ENCODE measurements at regions not wholly inside any gene's neighbourhood (a gene's known extent, or its start where the extent isn't known, plus 50 kb on each side); places are given as distances from the start of the nearest gene placed in this dataset.
"Not testable (repeated sequence)": the region's sequence is repeated elsewhere in the genome, so short reads cannot be mapped to it uniquely, and the experiment has no call there.

DNA sequence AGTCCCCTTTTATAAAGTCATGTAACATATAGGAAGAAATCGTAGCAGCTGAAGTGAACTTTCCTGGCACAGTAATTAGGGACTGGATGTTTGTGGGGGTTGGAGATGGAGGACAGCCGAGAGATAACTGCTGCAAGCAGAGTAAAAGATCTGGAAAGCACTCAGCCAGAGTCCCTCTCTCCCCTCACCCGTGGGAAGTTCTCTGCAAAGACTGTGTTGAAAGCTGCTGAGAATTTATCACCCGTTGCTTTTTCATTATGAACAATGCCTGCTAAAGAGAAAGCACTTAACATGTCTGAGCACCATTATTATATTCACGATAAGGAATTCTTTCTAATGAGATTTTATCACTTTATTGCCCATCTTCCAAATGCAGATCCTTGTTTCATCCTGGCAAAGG, 248.8 kb downstream of the SHOX2 start:
- no peak for DNase-seq (ENCODE audit: low spot score)

DNA sequence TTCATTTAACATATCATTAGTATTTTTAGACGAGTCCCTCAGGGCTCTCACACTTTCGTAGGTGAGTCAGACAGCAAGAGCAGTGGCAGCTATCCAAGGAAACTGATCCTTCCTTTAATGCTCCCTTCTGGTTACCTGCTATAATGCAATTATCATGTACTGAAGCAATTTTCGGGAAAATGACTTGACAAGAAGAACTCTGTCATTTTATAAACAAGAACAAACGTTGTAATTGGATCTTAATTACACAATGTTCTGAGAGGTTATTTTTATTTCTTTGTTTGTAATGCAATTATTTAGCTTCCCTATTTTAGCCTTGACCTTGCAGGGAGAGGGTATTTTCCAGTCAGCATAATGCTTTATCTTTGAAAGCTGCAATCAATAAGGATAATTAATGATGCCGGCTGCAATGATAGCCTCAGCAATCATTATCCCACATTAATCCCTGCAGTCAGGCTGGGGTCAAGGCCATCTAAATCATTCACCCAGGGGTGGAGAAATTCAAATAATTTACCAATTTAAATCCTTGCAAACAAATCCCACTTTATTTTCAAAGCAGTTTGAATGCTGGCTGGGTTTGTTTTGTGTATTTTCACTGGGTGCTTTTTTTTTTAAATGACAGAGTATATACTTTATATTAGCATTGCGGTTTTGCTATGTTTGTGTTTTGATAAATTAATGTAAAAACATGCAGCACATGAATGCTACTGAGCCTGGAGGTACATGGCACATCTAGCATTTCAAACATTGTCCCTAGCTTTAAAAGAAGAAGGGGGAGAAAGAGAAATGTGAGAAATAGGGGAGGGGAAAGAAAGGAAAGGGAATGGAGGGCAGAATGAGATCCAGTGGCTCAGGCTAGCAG, 249.9 kb downstream of the SHOX2 start:
- no peak for DNase-seq (ENCODE audit: low spot score)

DNA sequence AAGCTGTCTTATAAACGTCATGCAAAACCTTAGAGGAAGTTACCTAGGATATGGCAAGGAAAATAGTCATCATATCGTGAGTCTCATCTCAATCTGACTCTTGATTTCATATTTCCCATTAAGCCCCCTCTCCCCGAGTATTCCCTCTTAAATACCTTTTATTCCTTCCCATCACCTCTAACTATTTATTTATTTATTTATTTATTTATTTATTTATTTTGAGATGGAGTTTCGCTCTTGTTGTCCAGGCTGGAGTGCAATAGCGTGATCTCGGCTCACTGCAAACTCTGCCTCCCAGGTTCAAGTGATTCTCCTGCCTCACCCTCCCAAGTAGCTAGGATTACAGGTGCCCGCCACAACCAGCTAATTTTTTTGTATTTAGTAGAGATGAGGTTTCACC, 260.4 kb downstream of the SHOX2 start:
- not testable (repeated sequence) for DNase-seq (ENCODE audit: low spot score)

DNA sequence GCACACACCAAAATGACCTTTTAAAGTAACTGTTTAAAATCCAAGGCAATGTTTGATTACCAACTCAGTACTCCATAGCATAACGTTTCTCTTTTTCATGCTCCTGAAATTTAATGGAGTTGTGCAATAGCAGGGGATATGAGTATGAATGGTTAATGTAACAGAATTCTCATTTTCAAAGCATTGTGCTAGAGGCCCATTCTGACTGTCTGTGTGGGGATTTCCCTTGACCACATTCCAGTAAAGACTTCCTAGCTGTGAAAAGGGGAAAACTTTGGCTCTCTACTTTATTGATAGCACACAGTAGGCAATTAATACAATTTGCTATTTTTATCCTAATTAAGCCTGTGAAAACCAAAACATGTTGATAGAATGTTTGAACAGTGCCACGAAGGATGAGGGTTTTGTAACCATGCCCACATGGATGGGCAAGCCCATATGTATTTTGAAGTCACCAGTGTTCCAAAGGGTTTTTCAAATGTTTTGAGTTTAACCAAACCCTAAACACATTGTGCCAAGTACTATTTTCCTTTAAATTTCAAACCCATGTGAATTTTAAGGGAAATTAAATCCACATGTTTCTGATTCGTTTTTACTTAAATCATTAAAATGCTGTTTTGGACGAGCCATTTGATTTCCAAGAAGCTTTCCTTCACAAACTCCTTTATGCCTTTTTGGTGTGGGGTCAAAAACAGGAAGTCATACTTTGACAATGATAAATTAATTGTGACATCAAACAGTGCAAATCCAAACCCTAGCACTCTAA, 261.2 kb downstream of the SHOX2 start:
- DNase-seq (ENCODE audit: low spot score) = no peak

DNA sequence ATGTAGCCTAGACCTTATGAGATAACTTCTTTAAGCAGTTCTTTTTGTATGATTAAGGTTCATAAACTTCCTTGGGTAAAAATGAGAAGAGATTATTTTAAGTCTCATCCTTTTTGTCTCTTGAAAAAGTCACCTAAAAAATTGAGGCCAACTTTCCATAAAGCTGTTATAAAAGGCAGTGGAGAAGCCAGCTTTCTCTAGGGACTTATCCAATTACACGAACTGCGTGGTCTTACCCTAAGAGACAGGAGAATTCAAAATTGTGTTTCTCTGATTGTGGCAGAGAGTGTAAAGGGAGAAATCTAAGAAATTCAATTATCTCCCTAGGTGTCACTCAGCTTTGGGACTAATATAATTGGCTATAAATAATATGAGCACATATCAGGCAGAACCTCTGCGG, 262.0 kb downstream of the SHOX2 start:
- DNase-seq (ENCODE audit: low spot score) = no peak

DNA sequence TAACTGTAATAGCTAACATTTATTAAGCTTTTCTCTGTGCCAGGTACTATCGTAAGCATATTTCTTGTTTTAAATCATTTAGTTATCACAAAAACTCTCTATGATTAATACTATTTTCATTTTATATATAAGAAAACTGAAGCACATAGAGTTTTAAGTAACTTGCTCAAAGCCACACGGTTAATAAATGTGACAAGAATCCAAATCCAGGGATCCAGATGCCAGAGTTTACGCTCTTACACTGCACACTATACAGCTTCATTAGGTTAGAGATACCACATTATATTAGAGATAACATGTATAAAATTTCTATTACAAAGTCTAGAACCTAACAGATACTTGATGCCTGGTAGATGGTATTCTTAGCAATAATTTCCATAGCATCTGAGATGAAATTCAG, 265.2 kb downstream of the SHOX2 start:
- DNase-seq (ENCODE audit: low spot score) = no peak

DNA sequence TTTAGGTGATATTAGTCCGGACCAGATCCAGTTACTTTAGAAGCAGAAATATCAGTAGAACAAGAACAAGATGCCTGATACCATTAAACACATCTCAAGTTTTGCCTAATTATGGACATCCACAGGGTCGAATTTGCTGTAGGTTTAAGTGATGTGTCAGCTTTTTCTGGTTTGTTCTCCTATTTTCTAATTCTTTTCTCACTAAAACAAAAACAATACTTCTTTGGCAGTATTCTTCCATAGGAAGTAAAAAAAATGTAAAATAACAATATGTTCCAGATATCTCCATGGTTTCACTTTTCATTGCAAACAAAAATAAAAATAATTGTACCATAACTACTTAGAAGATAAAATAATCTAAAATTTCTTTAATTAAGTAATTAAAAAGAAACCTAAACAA, 265.7 kb downstream of the SHOX2 start:
- DNase-seq (ENCODE audit: low spot score) = no peak

DNA sequence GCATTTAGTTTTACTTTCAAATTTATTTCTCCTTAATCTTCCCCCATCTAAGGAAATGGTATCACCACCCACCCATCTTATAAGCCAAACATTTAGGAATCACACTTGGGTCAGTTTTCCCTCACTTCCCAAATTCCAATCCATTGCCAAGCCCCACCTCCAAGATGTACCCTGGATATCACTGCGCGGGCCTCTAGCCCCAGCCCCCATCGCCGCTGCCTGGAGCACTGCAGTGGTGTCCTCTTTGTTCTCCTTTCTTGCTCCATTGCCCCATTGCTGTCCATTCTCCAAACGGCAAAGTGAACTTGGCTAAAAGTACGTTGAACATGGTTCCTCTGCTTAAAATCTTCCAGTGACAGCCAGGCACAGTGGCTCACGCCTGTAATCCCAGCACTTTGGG, 267.8 kb downstream of the SHOX2 start:
- DNase-seq (ENCODE audit: low spot score) = no peak

DNA sequence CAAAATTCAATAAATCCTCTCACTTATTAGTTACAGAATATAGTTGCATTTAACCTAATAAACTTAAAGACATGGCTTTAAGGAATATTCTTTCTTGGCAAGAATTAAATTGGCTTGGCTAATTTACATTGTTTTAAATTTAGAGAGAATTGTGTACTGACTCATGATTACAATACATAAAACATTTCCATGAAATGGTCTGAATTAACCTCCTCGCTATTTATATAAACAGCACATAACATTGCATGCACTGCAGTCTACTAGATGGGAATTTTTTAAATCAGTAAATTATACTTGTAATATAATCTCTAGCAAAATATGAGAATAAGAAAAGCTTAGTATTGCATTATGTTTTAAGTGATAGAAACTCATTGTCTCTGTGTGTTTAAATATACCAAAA, 268.9 kb downstream of the SHOX2 start:
- no peak for DNase-seq (ENCODE audit: low spot score)

DNA sequence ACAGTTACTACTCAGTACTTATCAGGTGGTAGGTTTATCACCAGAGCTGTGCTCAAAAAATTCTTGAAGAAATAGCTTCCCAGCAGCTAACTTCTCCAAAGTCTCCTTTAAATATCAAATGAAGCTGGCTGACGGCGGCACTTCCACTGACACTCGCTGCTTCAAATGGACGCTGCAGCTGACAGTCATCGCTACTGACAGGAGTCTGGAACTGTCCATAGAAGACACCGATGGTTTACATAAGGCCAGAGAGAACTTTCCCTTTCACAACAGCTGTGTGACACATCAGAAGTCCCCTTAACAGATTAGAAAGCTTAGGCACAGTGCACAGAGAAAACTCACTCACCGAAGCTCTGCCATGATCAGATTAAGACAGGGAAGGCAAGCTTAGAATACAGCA, 270.2 kb downstream of the SHOX2 start:
- no peak for DNase-seq (ENCODE audit: low spot score)

DNA sequence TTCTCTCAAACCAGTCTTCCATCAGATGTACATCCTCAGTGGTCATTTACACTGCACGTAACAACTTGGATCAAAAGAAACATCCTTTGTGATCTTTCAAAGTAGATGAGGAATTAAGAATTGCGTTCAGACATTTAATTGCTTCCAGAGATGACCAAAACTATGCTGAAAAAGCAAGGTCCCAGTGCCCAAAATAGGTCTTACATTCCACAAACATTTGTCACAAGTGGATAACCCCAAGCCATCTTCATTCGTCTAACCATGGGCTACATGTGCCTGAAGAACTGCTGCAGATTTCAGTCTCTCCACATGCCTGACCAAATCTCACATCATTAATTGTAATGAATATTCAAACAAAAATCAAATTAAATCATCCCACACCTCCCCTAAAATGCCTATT, 273.6 kb downstream of the SHOX2 start:
- peak; percentile 88 for DNase-seq (ENCODE audit: low spot score)

DNA sequence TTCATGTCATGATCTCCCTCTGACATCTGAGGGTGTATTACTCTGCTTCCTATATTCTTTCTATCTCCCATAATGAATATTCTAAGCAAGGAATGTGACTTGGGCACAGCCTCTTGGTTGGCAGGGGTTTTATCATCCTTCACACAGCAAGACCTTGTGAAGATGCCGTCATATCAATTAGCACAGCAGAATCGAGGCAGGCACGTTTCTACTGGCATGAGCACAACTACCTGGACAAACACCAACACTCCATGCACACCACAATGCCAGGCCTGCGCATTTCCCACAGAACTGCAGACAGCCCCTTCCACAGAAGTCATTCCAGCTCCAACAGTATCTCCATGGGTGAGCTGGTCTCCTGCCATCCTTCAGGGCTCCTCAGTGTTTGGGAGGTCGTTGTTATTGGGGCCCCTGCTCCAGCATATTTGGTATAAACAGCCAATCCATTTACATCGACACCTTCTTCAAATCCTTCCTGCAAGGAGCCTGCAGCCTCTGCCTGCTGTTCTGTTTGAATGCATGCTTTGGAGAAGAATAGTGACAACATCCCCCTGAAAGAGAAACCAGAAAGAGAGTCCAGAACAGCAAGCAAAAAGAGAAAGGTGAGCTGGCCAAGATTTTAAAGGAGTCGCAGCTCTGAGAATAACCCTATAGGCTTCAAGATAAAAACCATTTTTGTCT, 275.5 kb downstream of the SHOX2 start:
- no peak for DNase-seq (ENCODE audit: low spot score)

DNA sequence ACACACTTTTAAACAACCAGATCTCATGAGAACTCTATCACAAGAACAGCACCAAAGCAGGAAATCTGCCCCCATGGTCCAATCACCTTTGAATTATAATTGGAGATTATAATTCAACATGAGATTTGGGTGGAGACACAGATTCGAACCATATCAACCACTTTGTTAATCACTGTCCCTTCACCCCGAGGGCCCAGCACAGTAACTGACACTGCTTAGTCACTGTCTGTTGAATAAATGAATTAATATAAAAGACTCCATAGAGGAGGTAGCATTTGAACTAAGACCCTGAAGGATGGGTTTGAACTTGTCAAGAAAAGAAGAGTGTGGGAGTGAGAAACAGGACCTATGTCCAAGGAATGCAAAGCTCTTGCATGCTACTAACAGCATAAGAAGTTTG, 276.4 kb downstream of the SHOX2 start:
- DNase-seq (ENCODE audit: low spot score) = no peak

DNA sequence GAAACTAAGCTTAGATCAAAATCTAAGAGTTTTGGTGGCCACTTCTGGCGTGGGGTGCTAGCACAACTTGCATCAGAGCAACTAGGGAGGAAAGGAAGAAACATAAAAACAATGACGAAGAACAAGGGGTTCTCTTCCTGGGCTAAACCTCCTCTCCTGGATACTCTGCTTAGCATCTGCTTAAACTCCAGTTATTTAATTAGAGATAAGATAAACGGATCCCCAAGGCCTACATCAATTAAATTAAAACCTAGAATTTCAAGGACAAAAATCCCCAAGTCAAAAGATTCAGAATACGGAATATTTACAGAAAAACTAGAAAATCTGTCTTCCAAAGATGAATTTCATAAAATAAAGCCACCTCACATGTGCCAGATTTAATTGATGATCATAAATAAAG, 281.9 kb downstream of the SHOX2 start:
- no peak for DNase-seq (ENCODE audit: low spot score)

DNA sequence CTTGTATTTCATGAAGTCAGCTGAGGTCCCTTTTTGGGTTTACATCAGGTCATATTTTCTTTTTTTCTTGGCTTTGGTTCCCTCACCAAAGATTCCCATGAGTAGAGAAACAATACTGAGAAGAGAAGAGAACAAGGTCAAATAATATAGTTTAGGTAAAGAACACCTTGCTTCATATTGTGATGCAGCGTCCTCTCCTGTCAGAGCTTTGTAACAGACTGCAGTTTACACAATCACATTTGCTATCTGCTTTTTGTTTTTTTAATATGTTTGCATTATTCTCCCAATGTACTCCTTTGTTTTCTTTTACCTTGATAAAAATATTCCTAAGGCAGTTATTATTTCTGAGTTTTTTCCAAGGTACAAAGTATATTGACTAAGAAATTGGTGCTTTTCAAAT, 283.2 kb downstream of the SHOX2 start:
- DNase-seq (ENCODE audit: low spot score) = no peak

DNA sequence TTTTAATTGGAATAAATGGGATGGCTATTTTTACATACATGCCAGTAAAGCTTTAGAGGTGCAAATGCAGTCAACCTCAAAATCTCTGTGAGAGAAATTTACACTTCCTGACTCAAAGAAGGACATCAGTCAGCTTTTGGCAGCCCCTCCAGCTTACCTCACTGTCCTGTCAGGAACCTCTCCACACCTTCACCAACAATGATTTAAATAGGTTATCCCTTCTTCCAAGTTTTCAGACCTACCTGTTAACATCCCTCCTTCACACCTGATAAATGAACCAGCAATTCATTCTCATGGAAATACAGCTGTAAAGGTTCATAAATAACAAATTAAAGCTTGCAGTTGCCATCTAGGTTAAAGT, 286.1 kb downstream of the SHOX2 start:
- DNase-seq (ENCODE audit: low spot score) = no peak

DNA sequence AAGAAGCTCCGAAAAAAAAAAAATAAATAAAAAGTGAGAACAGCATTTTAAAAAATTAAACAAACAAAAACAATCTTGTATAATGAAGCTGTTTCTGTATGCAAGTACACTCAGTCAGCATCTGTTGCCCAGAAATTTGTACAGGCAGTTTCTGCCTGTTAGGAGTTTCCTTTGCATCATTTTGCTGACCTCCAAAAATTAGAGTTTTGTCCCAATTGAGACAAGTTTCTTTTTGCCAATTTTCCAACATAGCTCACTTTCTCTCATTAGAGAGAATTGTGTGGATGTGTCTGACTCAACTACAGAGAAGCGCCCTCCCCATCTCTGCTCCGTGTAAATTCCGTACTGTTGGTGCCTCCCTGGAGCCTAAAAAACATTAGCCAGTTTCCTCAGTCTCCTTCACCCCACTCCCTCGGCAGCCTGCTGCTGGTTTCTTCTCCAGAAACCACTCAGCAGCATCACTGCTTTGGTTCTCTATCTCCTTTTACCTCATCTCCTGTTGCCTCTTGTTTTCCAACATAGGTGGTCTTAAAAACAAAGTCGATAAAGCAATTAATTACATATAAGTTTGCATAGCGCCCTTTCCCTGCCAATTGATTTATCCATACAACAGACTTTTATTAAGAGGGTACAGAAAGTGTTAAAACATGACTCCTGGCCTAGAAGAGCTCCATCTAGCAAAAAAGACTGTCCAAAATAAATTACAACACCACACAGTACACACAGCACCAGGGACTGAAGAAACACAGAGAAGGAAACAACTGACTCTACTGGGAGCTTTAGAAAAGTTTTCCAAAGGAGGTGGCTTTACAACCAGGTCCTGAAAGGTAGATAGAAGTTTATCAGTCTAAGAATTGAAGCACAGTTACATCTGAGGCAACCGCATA, 286.7 kb downstream of the SHOX2 start:
- peak; percentile 19 for DNase-seq (ENCODE audit: low spot score)

DNA sequence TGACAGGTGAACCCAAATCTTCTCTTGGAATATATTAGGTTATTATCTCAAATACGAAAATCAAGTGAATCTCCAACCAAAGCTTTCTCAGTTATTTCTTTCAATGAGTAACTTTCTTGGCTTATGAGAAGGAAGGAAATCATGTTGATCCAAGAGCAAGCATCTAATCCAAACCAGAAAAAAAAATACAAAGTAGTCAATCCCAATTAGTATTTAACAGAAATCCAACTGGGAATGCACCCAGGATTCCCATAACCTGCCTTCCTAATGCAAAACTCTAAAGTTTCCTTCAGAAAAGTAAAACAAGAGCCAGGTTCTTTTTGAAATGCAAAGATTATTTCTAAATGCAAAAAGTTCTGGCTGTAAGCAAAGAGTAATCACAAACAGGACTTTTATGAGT, 289.3 kb downstream of the SHOX2 start:
- DNase-seq (ENCODE audit: low spot score) = no peak

DNA sequence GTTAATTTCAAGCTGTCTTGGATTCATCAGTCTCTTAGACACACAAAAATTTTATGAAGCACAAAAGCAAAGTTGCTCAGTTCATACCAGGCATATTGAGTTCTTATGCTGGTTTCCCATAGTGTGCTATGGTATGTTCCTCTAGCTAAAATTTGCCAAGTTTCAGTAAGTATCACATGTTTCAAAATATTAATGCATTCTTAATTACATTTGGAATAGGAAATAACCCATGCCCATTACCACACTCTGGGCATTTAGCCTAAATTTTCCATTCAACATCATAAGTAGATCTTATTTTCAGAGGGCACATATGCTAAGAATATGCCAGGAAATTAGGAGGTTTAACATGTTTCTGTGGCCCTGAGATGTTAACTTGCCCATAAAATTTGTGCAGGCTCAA, 289.9 kb downstream of the SHOX2 start:
- DNase-seq (ENCODE audit: low spot score) = no peak

DNA sequence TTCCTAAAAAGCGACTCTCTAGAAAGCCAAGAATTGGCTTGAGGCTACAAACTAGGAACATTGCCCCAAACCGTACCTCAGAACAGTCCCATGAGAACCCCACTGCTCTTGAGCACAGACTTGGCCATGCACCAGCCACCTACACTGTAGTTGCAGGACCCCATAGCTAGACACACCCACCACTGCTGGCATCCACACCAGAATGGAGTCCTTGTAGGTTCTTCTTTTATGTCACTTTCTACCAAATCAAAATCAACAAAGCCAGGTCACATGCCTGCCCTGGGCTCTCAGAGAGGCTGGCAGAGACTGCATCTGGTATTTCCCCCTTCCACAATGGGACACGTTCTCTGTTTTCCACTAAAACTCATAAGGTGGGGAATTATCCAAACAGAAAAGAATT, 290.5 kb downstream of the SHOX2 start:
- DNase-seq (ENCODE audit: low spot score) = no peak

DNA sequence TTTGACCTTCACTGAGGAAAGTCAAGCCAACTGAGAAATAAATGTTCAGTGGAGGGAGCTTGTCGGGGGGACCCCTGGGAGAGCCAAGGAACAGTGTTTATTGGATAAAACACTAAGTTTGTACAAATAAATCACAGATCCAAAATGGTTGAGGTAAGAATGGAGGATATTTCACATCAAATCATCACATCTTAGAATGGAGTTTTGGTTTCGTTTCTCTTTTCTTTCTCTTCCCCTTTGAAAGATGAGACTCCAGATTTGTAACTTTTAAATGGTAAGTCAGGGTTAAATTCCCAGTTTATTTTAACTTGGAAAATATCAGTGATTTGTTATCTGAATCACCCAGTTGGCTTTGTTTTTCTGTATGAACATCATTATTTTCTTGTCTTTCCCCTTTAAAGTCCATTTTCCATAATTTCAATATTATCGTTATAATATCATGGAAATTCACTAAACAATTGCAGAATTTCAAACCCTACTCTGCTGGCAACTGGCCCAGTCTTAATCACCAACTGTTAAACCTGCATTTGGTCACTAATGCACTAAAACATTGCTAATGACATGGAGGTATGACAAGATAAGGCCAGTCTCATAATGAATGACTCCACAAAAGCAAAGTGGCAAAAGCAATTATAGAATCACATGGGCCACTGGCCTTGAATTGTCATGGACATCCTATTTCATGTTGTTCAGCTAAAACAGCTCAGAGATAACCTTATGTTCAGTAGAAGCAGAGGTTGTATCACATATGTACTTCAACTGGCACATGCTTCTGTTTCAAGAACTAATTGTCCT, 295.1 kb downstream of the SHOX2 start:
- no peak for DNase-seq (ENCODE audit: low spot score)
